DND-41 (cell line): ENCODE measurements at regions not wholly inside any gene's neighbourhood (a gene's known extent, or its start where the extent isn't known, plus 50 kb on each side); places are given as distances from the start of the nearest gene placed in this dataset.

ENCODE experiments used
- ATAC-seq: fragments of 200-7000 bp; cut with Tn5 transposase; 3 replicates; pipeline ENCODE4 v1.9.1; 2021; ENCODE audit warnings: low read depth; ENCODE audit not compliant: insufficient read depth
- DNase-seq: peaks from one replicate; pipeline ENCODE4 v3.0.0-alpha.2; 2020
- H2AFZ ChIP-seq: 2 replicates; pipeline ENCODE4 v1.6.0; 2012; ENCODE audit warnings: low read depth, low read length
- H3K27ac ChIP-seq: 2 replicates; pipeline ENCODE4 v1.5.1; 2012; ENCODE audit warnings: low read length, inconsistent platforms
- H3K27me3 ChIP-seq: fragments of 200-600 bp; sonication (generic); 2 replicates; pipeline ENCODE4 v1.6.0; 2012; ENCODE audit warnings: low read length, mild to moderate bottlenecking, inconsistent platforms; ENCODE audit not compliant: insufficient read depth, poor library complexity
- H3K36me3 ChIP-seq: 2 replicates; pipeline ENCODE4 v1.5.1; 2012; ENCODE audit warnings: low read length, inconsistent platforms; ENCODE audit not compliant: insufficient read depth
- H3K4me1 ChIP-seq: 2 replicates; pipeline ENCODE4 v1.5.1; 2012; ENCODE audit warnings: mild to moderate bottlenecking, low read length; ENCODE audit not compliant: insufficient read depth
- H3K4me2 ChIP-seq: 2 replicates; pipeline ENCODE4 v1.6.0; 2012; ENCODE audit warnings: mild to moderate bottlenecking, moderate library complexity, low read length, inconsistent platforms; ENCODE audit not compliant: insufficient read depth
- H3K4me3 ChIP-seq, 2 experiments: fragments of 200-600 bp in 1 of 2; shearing (Covaris generic) in 1 of 2; 2 replicates each; pipeline ENCODE4 v1.5.1; 2012 to 2016; ENCODE audit warnings: inconsistent platforms in 2 of 2, low read length in 2 of 2, mild to moderate bottlenecking in 2 of 2, low read depth in 1 of 2, moderate library complexity in 1 of 2
- H3K79me2 ChIP-seq: 2 replicates; pipeline ENCODE4 v1.6.0; 2012; ENCODE audit warnings: low read length, inconsistent platforms; ENCODE audit not compliant: insufficient read depth
- H3K9ac ChIP-seq: 2 replicates; pipeline ENCODE4 v1.6.0; 2012; ENCODE audit warnings: low read depth, mild to moderate bottlenecking, inconsistent platforms, low read length, moderate library complexity
- H3K9me3 ChIP-seq: 2 replicates; pipeline ENCODE4 v1.5.1; 2012; ENCODE audit warnings: low read length, moderate library complexity, mild to moderate bottlenecking, inconsistent platforms; ENCODE audit not compliant: insufficient read depth, severe bottlenecking
- H4K20me1 ChIP-seq: 2 replicates; pipeline ENCODE4 v1.6.0; 2012; ENCODE audit warnings: low read length; ENCODE audit not compliant: insufficient read depth
- EZH2 ChIP-seq: IDR thresholded peaks from 3 replicates; pipeline ENCODE4 v1.6.1; 2012; ENCODE audit warnings: borderline replicate concordance, low read depth, mild to moderate bottlenecking, moderate library complexity, low read length, inconsistent platforms; ENCODE audit not compliant: severe bottlenecking
- TF ChIP-seq, protein P1 (sequence below): IDR thresholded peaks from 2 replicates; pipeline ENCODE4 v1.5.1; 2012; ENCODE audit warnings: borderline replicate concordance, low read length, moderate library complexity, mild to moderate bottlenecking; ENCODE audit not compliant: poor library complexity, severe bottlenecking; ENCODE audit errors: extremely low read depth

DNA sequence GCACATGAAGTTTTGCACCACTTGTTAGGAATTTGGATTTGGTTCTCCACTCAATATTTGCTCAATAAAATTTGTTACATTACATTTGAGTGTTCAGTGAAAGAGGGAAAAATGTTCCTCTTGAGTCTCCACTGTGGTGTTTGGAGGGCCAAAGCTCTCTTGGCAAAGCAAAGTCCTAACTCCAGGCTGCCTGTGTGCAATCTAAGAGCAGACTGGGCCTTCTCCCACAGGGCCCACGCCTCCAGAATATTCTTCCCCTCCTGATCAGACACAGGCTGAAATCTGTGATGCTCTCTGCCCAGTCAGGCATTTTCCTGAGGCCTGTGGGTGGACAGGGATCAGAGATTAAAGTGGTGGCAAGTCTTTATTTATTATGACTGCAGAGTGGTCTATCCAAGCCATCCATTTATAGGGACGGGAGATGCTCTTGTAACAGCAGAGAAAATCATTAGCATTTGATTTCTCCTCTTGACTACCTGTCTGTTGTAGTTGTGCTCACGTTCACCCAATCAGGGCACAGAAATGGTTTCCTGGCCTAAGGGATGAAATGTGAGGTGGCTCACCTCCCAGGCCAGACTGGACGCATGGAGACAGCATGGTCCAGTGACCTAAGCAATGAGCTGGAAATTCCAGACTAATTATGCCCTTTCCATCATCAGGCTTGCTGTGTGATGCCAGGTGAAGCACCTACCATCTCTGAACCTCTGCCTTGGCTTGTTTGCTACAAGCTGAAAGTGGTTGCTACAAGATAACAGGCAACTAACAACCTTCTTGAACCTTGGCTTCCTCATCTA, 147.1 kb upstream of the NRBF2 start:
- no peak overlapping the region for H3K27ac ChIP-seq
- no peak overlapping the region for H3K4me3 ChIP-seq
- H3K36me3 ChIP-seq = no peaks in the 10 kb centered on the region
- ATAC-seq = no peak
- H4K20me1 ChIP-seq = no peaks in the 10 kb centered on the region
- no peak overlapping the region for H3K9ac ChIP-seq
- H2AFZ ChIP-seq = no peak overlapping the region
- no peaks in the 10 kb centered on the region for H3K27me3 ChIP-seq
- no peak for TF ChIP-seq EZH2
- TF ChIP-seq, protein P1, sequence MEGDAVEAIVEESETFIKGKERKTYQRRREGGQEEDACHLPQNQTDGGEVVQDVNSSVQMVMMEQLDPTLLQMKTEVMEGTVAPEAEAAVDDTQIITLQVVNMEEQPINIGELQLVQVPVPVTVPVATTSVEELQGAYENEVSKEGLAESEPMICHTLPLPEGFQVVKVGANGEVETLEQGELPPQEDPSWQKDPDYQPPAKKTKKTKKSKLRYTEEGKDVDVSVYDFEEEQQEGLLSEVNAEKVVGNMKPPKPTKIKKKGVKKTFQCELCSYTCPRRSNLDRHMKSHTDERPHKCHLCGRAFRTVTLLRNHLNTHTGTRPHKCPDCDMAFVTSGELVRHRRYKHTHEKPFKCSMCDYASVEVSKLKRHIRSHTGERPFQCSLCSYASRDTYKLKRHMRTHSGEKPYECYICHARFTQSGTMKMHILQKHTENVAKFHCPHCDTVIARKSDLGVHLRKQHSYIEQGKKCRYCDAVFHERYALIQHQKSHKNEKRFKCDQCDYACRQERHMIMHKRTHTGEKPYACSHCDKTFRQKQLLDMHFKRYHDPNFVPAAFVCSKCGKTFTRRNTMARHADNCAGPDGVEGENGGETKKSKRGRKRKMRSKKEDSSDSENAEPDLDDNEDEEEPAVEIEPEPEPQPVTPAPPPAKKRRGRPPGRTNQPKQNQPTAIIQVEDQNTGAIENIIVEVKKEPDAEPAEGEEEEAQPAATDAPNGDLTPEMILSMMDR = no peak
- DNase-seq = no peak
- H3K4me1 ChIP-seq = no peaks in the 10 kb centered on the region
- no peaks in the 10 kb centered on the region for H3K79me2 ChIP-seq
- H3K4me2 ChIP-seq = no peak overlapping the region
- no peaks in the 10 kb centered on the region for H3K9me3 ChIP-seq

DNA sequence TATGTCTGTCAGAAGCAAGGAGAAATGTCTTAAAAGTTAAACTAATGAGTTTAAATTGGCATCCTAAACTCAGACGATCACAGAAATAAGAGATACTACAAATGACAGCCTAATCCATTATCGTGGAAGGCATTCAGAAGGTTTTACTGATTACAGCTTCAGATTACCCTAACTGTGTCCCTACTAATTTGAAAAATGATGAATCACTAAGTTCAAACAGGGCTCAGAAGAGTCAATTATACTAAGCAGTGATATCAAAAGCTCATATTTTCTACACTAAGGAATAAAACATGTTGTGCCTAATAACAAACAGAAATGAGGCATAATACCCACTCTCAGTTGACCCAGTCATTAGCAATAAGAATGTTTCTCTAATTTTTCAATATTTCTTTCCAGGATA, 152.0 kb upstream of the NRBF2 start:
- no peak for TF ChIP-seq EZH2
- TF ChIP-seq, protein P1 = no peak
- Histone ChIP-seq H3K36me3 (no peaks in the 10 kb centered on the region), H3K27me3 (no peaks in the 10 kb centered on the region), H3K4me3 (no peak overlapping the region), H2AFZ (no peak overlapping the region), H4K20me1 (no peaks in the 10 kb centered on the region), H3K4me1 (no peaks in the 10 kb centered on the region), H3K4me2 (no peak overlapping the region), H3K79me2 (no peaks in the 10 kb centered on the region), H3K27ac (no peak overlapping the region), H3K9ac (no peak overlapping the region), H3K9me3 (no peaks in the 10 kb centered on the region)
- DNase-seq = no peak
- ATAC-seq = no peak

DNA sequence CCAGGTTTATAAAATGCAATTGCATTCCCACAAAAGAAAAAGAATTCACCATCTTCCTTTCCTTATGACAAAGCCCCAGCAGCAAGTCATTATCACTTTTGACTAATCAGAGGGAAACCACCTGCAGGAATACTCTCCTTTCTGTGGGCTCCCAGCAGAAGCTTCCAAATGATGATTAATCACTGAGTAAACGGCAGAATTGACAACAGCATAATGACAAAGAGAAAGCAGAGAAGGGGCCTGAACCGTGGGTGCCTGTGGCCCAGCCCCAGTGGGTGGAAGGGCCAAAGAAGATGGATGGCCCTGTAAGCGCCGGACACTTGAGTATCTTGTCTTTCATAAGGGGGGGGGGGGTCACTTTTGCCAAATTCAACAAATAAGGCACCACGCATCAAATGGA, 152.4 kb upstream of the NRBF2 start:
- Histone ChIP-seq H3K27me3 (no peaks in the 10 kb centered on the region), H3K9me3 (no peaks in the 10 kb centered on the region), H4K20me1 (no peaks in the 10 kb centered on the region), H3K9ac (no peak overlapping the region), H3K4me2 (no peak overlapping the region), H2AFZ (no peak overlapping the region), H3K27ac (no peak overlapping the region), H3K4me3 (no peak overlapping the region), H3K36me3 (no peaks in the 10 kb centered on the region), H3K4me1 (no peaks in the 10 kb centered on the region), H3K79me2 (no peaks in the 10 kb centered on the region)
- TF ChIP-seq EZH2 = no peak
- TF ChIP-seq, protein P1 = no peak
- ATAC-seq (no peak), DNase-seq (no peak)
